LoVo (cell line): ENCODE measurements at regions not wholly inside any gene's neighbourhood (a gene's known extent, or its start where the extent isn't known, plus 50 kb on each side); places are given as distances from the start of the nearest gene placed in this dataset.

Source experiments
- DNase-seq: peaks from one replicate; pipeline ENCODE4 v3.0.0-alpha.2; 2016; ENCODE audit warnings: low spot score

DNA sequence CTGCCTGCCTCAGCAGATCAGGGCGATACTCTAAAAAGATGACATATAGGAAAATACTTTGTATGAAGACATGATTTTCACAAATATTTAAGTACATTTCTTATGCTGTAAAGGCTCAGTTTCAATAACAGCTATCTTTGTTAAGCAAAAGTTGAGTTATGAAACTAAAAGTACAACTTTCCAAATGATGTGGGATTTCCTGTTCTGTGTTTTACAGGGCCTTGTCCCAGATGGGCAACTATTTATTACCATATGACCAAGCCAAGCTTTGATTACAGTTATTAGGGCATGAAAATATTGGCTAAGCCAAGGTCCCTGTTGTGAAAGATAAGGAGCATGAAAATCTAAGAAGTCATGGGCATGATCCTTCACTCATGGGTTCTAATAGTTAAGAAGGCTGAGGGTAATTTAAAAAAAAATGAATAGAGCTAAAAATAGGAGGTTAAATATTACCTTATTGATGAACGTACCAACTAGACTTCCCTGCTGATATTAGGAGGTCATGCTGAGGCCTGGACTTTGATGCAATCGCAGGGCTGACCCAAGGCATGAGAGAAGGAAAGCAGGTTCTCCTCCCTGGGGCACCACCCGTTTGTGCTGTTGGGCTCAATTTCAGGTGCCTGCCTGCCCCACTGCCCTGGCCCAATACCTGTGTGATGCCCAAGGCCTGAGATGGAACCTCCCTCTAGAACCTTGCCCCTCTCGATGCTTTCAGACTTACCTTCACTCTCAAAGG lies 294.4 kb upstream of the PRDM1 start:
- no peak for DNase-seq

- DNase-seq: no peak
Measured at GRCh38 chr6:105791179-105791578, 295.0 kb upstream of the PRDM1 start.

DNA sequence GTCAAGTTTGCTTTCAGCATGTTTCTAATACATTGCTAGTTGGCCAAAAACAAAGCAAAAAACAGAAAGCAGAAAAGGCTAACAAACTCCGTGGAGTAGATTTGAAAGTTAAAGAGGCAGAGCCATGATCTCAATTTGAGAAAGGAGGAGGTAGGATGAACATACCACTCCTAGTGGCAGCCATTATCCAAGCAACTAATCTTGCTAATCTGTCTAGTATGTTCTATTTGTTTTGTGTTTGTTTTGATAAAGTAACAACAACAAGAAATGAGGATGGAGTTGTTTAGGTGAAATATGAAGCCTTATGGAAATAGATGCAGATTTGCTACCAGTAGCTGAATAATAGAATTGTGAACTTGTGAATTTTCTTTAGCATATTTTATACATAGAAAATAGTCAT lies 295.5 kb upstream of the PRDM1 start:
- no peak for DNase-seq

GRCh38 chr6:105789935-105790334 lies 296.2 kb upstream of the PRDM1 start:
- no peak for DNase-seq

- DNase-seq: no peak
Measured at GRCh38 chr6:105787747-105788146, 298.4 kb upstream of the PRDM1 start.

GRCh38 chr6:105786890-105787655 lies 299.1 kb upstream of the PRDM1 start:
- no peak for DNase-seq

DNA sequence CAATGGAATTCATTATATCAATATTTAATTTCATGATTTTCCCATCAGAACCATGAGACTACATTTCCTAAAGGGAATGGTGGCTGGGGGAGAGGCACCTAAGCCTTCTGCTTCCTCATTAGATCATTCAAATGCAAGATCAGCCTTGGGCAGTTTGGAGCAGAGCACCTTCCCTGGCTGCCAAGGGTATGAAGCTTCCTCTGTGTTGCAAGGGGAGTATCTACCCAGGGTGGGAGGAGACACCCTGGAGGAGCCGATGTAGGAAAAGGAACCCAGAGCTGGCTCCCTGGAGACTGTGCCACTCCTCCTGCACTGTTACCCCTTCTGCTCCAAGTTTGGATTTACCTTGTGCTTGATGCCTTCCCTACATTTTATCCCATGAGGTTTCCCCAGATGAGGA lies 299.7 kb upstream of the PRDM1 start:
- DNase-seq: no peak

DNA sequence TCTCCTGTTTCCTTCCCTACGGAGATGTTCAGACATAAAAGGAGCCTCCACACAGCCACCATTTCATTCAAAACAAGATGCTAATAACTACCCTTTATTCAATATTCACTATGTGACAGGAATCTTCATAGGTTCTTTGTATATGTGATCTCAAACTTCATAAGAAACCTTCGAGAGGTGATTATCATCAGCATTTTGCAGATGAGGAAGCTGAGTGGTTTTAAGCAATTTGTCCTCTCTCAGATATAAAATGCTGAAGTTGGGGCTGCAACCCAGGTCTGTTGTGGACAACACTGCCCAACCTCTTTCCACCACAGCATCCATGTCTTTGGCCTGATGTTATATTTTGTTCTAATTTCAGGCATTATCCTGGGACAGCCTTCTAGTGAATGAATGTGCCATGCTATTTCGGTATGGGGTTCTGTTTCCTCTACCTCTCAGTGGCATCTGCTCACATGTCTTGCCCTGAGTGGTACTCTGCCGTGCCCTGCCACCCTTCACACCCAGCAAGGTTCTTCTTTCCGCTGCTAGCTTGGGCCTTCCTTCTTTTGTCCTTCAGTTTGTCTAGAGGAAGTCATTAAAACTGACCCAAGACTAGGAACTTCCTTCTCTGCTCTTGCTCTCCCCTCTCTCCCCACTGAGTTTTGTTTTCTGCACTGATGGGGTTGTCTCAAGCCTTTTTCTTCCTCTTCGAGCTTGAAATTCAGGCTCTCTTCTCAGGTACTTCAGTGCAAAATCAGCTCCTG lies 300.9 kb upstream of the PRDM1 start:
- no peak for DNase-seq

DNA sequence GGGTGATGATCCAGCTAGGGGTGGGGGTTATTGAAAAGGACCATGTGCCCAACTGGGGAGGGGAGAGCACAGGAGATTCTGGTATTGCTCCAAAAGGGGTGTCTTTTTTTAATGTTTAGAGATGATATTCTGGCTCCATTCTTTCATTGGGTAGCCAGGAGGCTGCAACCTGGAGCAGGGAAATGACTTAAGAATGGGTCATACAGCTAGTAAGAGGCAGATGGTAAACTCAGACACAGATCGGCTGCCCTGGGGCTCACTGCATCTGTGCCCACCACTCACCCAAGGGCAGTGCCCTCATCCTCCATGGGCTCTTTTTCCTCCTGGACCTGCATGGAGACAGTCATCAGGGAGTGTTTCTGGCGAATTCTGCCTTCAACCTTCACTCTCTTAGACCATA lies 302.0 kb upstream of the PRDM1 start:
- no peak for DNase-seq

- DNase-seq: no peak
Measured at GRCh38 chr6:105783333-105783935, 302.7 kb upstream of the PRDM1 start.

- DNase-seq: no peak
Measured at GRCh38 chr6:105781915-105782314, 304.2 kb upstream of the PRDM1 start.

GRCh38 chr6:105781248-105781647 lies 304.9 kb upstream of the PRDM1 start:
- DNase-seq: peak; percentile 68

- DNase-seq: peak; percentile 16
Measured at GRCh38 chr6:105780146-105780860, 305.8 kb upstream of the PRDM1 start.

GRCh38 chr6:105779110-105779509 lies 307.0 kb upstream of the PRDM1 start:
- DNase-seq: no peak

DNA sequence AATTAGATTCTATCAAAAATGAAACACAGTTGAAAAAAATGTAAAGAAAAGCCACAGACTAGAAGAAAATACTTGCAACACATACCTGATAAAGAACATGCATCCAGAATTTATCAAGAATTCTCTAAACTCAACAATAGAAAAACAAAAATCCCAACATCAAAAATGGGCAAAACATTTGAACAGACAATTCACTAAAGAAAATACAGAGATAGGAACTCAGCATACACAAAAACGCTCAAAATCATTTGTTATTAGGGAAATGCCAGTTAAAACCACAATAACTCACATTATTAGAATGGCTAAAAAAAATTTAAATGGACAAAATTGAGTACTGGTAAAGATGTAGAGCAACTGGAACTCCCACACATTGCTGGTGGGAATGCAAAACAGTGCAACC lies 311.0 kb upstream of the PRDM1 start:
- DNase-seq: no peak

DNA sequence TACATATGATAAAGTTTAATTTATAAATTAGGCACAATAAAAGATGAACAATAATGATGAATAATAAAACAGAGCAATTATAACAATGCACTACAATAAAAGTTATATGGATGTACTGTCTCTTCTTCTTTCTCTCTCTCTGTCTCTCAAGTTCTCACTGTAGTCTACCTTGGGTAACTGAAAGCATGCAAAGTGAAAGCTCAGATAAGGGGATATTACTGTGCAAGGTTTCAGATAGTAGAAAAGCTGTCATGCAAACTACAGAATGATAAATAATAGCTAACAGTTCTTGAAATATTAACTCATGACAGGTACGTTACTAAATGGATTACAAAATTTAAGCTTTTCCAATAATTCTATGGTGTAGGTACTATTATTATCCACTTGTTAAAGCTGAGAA lies 311.9 kb upstream of the PRDM1 start:
- no peak for DNase-seq

- no peak for DNase-seq
Measured at GRCh38 chr6:105771313-105771970, 314.7 kb upstream of the PRDM1 start.

DNA sequence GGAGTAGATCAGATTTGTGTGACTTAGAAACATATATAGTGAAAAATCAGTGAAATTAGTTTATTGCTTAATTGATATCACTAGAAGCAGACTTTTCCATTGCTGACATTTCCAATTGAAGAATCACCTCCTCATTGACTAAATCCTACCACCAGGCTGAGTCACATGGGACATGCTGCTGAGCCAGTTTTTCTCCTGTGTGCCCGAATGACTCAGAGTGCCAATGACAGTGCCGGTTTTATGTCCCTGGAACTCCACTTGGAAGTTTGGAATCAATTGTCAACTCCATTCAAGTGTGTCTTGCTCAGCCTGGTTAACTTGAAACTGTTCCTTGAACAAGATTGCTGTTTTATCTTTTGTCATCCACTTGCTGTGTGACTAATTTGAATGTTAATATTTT lies 316.1 kb upstream of the PRDM1 start:
- DNase-seq: peak; percentile 54

GRCh38 chr6:105769197-105769596 lies 316.9 kb upstream of the PRDM1 start:
- DNase-seq: no peak

DNA sequence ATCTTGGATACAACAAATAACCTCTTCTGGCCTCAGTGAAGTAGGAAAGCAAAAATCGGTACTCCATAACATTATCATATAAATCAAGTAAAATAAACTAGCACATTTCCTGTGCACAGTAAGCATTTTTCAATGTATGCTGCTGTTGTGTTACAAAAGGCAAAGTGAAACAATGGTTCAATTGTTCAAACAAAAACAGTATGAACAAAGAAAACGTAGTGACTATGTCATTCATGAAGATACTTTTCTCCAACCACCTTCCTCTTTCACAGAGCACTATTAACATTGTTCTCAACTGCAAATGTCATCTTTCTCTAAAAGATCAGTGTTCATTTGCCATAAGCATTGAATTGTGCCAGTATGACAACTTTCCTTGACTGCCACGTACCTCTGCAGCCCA lies 318.6 kb upstream of the PRDM1 start:
- DNase-seq: no peak

GRCh38 chr6:105765239-105765638 lies 320.9 kb upstream of the PRDM1 start:
- DNase-seq: no peak
